ENCODE measurements at regions not wholly inside any gene's neighbourhood (a gene's known extent, or its start where the extent isn't known, plus 50 kb on each side); places are given as distances from the start of the nearest gene placed in this dataset.

GRCh38 chrY:21028506-21028905 is 272.6 kb downstream of the RPS4Y2 start (continued):
- TF ChIP-seq PRDM15 (CRISPR knock-in tag; IDR thresholded peaks at IDR 0.05) (no peak), TP53 (CRISPR knock-in tag; IDR thresholded peaks at IDR 0.05) (no peak), PREB (CRISPR knock-in tag; IDR thresholded peaks at IDR 0.05; ENCODE audit: borderline replicate concordance) (no peak), HMGA2 (CRISPR knock-in tag; IDR thresholded peaks at IDR 0.05) (no peak), TEAD1 (CRISPR knock-in tag; IDR thresholded peaks at IDR 0.05) (no peak), ZBTB43 (CRISPR knock-in tag; IDR thresholded peaks at IDR 0.05) (no peak), MYBL2 (CRISPR knock-in tag; IDR thresholded peaks at IDR 0.05) (no peak), FOXJ3 (CRISPR knock-in tag; IDR thresholded peaks at IDR 0.05; ENCODE audit: borderline replicate concordance) (no peak)

GRCh38 chrY:21033363-21033762 is 277.5 kb downstream of the RPS4Y2 start:
- POLR2A ChIA-PET = no interaction called here
- H3K4me3 Mint-ChIP-seq = no peak overlapping the region
- CTCF ChIA-PET = no interaction called here
- no peak overlapping the region for H3K27ac Mint-ChIP-seq
- H3K4me1 Mint-ChIP-seq = no peaks in the 10 kb centered on the region
- DNase-seq (ENCODE audit: low spot score) (no peak), ATAC-seq (no peak)
- H3K27me3 Mint-ChIP-seq (ENCODE audit: low read depth) = peaks cover 2% of the 10 kb centered on the region; the same call in 1 of the 2 replicates
- H3K36me3 Mint-ChIP-seq = peaks cover 24% of the 10 kb centered on the region
- peaks cover 30% of the 10 kb centered on the region for H3K9me3 Mint-ChIP-seq
- TF ChIP-seq ZNF671 (CRISPR knock-in tag; IDR thresholded peaks at IDR 0.05) (no peak), USF1 (CRISPR knock-in tag; IDR thresholded peaks at IDR 0.05) (no peak), ZMAT4 (CRISPR knock-in tag; IDR thresholded peaks at IDR 0.05) (no peak), ZNF532 (CRISPR knock-in tag; IDR thresholded peaks at IDR 0.05; ENCODE audit: borderline replicate concordance) (no peak), SP1 (CRISPR knock-in tag; conservative IDR thresholded peaks at IDR 0.05) (no peak), IRF2 (CRISPR knock-in tag; IDR thresholded peaks at IDR 0.05; ENCODE audit: borderline replicate concordance, low read depth) (no peak)

Measured in WTC11 (cell line).